ENCODE measurements at regions not wholly inside any gene's neighbourhood (a gene's known extent, or its start where the extent isn't known, plus 50 kb on each side); places are given as distances from the start of the nearest gene placed in this dataset.

- Histone ChIP-seq H3K27me3 (no peaks in the 10 kb centered on the region), H3K4me3 (no peak overlapping the region), H3K27ac (no peak overlapping the region), H3K9me3 (no peaks in the 10 kb centered on the region), H3K36me3 (replicated peaks in 1 of 2; ENCODE audit: insufficient read depth in 1 of 2, low read depth in 2 of 2) (no peaks in the 10 kb centered on the region), H3K4me1 (peaks cover 13% of the 10 kb centered on the region)
- no peak for ATAC-seq
- TF ChIP-seq POLR2A (IDR thresholded peaks at IDR 0.05) (no peak), CTCF (IDR thresholded peaks at IDR 0.05) (no peak)
- intact Hi-C loops (cut with DNase I) = no loop called here
- WGBS, 2 donors = 12 to 24% methylated on average over 1 of the region's 1 CpG
- DNase-seq = no peak
These were observed 141.4 kb upstream of the TBX18 start for GRCh38 chr6:84905823-84906222.

DNA sequence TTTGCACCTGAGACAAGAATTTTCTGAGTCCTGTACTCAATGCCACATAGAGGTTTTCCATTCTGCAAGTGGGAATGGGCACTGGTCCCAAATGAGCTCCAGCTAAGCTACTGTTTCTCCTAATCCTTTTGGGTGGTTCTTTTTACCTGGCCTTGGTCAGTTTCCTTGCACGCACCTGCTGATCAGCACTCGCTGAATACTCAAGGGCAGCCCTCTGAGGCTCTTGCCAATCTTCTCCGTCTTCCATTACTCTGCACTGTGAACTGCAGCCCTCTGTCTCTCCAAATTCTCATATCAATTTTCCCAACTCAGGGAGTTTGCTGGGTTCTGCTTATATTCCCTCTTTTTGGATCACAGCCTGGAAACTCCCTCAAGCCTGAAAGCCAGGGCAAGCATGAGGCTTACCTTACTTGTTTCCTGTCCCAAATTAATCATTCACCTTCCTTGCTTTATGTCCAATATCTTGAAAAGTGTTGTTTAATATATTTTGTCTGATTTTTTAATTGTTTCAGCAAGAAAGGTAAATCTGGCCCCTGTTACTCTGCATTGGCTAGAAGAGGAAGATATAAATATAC is 138.0 kb upstream of the TBX18 start:
- Histone ChIP-seq H3K4me3 (no peak overlapping the region), H3K4me1 (peaks cover 7% of the 10 kb centered on the region), H3K9me3 (no peaks in the 10 kb centered on the region), H3K27ac (no peak overlapping the region), H3K27me3 (no peaks in the 10 kb centered on the region), H3K36me3 (replicated peaks in 1 of 2; ENCODE audit: insufficient read depth in 1 of 2, low read depth in 2 of 2) (no peaks in the 10 kb centered on the region)
- TF ChIP-seq POLR2A (IDR thresholded peaks at IDR 0.05) (no peak), CTCF (IDR thresholded peaks at IDR 0.05) (no peak)
- ATAC-seq (no peak), DNase-seq (peak in 2 of 4 donors; percentile 9 to 31)
- intact Hi-C loops (cut with DNase I) = no loop called here
- 15 to 31% methylated on average over 3 of the region's 3 CpGs for WGBS, 2 donors

GRCh38 chr6:84897988-84898594 is 133.7 kb upstream of the TBX18 start:
- Histone ChIP-seq H3K27ac (no peak overlapping the region), H3K4me3 (no peak overlapping the region), H3K9me3 (no peaks in the 10 kb centered on the region), H3K27me3 (no peaks in the 10 kb centered on the region), H3K4me1 (peaks cover 7% of the 10 kb centered on the region), H3K36me3 (replicated peaks in 1 of 2; ENCODE audit: insufficient read depth in 1 of 2, low read depth in 2 of 2) (no peaks in the 10 kb centered on the region)
- DNase-seq (no peak), ATAC-seq (no peak)
- intact Hi-C loops (cut with DNase I) = no loop called here
- TF ChIP-seq CTCF (IDR thresholded peaks at IDR 0.05) = no peak
- TF ChIP-seq POLR2A (IDR thresholded peaks at IDR 0.05) = no peak
- 74 to 75% methylated on average over 3 of the region's 3 CpGs for WGBS, 2 donors

DNA sequence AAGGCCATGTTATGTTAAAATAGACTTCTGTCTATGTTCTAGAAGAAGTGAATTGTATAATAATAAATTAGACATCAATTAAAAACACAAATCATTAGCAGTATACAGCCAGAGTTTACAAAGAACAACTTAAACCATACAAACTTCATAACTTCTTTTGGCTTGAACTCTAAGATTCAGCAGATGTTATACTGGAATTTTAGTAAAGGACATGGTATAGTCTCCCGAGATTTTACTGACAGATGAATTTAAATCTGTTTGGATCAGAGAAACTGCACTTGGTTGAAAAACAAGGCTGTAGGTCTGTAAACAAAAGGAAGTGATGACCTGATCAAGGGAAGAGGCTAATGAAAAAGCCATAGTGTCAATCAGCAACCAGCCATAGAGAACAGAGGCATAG is 132.6 kb upstream of the TBX18 start:
- no peak for DNase-seq
- 63 to 64% methylated on average over 1 of the region's 1 CpG for WGBS, 2 donors

More for the DNA sequence above, 132.6 kb upstream of the TBX18 start:
- ATAC-seq = no peak
- Histone ChIP-seq H3K36me3 (replicated peaks in 1 of 2; ENCODE audit: insufficient read depth in 1 of 2, low read depth in 2 of 2) (no peaks in the 10 kb centered on the region), H3K9me3 (no peaks in the 10 kb centered on the region), H3K4me3 (no peak overlapping the region), H3K4me1 (no peaks in the 10 kb centered on the region), H3K27ac (no peak overlapping the region), H3K27me3 (no peaks in the 10 kb centered on the region)
- TF ChIP-seq CTCF (IDR thresholded peaks at IDR 0.05) = no peak
- no peak for TF ChIP-seq POLR2A (IDR thresholded peaks at IDR 0.05)
- intact Hi-C loops (cut with DNase I) = no loop called here
